ENCODE measurements at regions not wholly inside any gene's neighbourhood (a gene's known extent, or its start where the extent isn't known, plus 50 kb on each side); places are given as distances from the start of the nearest gene placed in this dataset.

GRCh38 chr4:3857269-3857926 lies 91.2 kb downstream of the ADRA2C start:
- CTCF ChIA-PET: interaction anchor here (2.6 kb wide), 1 partner anchor 23 kb away, joined by 9 read pairs; no protein-coding TSS in a partner anchor
- POLR2A ChIA-PET: no interaction called here
- TF ChIP-seq CTCF (IDR thresholded peaks at IDR 0.05; ENCODE audit: control extremely low read depth, extremely low read depth, low read depth, missing control alignments): no peak
- DNase-seq (ENCODE audit: extremely low spot score): no peak

- ChIA-PET POLR2A (no interaction called here), CTCF (interaction anchor here (2.6 kb wide), 1 partner anchor 23 kb away, joined by 9 read pairs; no protein-coding TSS in a partner anchor)
- TF ChIP-seq CTCF (IDR thresholded peaks at IDR 0.05; ENCODE audit: control extremely low read depth, extremely low read depth, low read depth, missing control alignments): no peak
- no peak for DNase-seq (ENCODE audit: extremely low spot score)
Observed at GRCh38 chr4:3858046-3858730, 92.0 kb downstream of the ADRA2C start.

GRCh38 chr4:3858765-3859388 lies 92.7 kb downstream of the ADRA2C start:
- ChIA-PET POLR2A (no interaction called here), CTCF (interaction anchor here (2.6 kb wide), 1 partner anchor 22 kb away, joined by 9 read pairs; no protein-coding TSS in a partner anchor)
- TF ChIP-seq CTCF (IDR thresholded peaks at IDR 0.05; ENCODE audit: control extremely low read depth, extremely low read depth, low read depth, missing control alignments): no peak

GRCh38 chr4:3859571-3859970 lies 93.4 kb downstream of the ADRA2C start:
- CTCF ChIA-PET: no interaction called here
- no peak for DNase-seq (ENCODE audit: extremely low spot score)
- POLR2A ChIA-PET: no interaction called here
- no peak for TF ChIP-seq CTCF (IDR thresholded peaks at IDR 0.05; ENCODE audit: control extremely low read depth, extremely low read depth, low read depth, missing control alignments)

More at GRCh38 chr4:3858765-3859388, 92.7 kb downstream of the ADRA2C start:
- no peak for DNase-seq (ENCODE audit: extremely low spot score)

GRCh38 chr4:3860061-3860912 lies 94.1 kb downstream of the ADRA2C start:
- POLR2A ChIA-PET: no interaction called here
- CTCF ChIA-PET: interaction anchor here (0.9 kb wide), 1 partner anchor 47 kb away, joined by 3 read pairs; no protein-coding TSS in a partner anchor
- no peak for TF ChIP-seq CTCF (IDR thresholded peaks at IDR 0.05; ENCODE audit: control extremely low read depth, extremely low read depth, low read depth, missing control alignments)
- DNase-seq (ENCODE audit: extremely low spot score): no peak
